Liver (tissue), 8 donors: ENCODE measurements at regions not wholly inside any gene's neighbourhood (a gene's known extent, or its start where the extent isn't known, plus 50 kb on each side); places are given as distances from the start of the nearest gene placed in this dataset.
"Not testable (repeated sequence)": the region's sequence is repeated elsewhere in the genome, so short reads cannot be mapped to it uniquely, and the experiment has no call there.

Experiments used
- DNase-seq: peaks from one replicate; pipeline ENCODE4 v3.0.0-alpha.2; 2017; ENCODE audit warnings: low spot score
- H3K27ac ChIP-seq, 2 donors: one replicate each; pipeline ENCODE4 v1.7.0; 2013; ENCODE audit warnings: inconsistent platforms in 2 of 2, low read length in 2 of 2, control low read depth in 1 of 2, low read depth in 1 of 2, mild to moderate bottlenecking in 1 of 2
- H3K27me3 ChIP-seq, 4 donors: one replicate each; pipeline versions ENCODE4 v1.6.1 to v1.7.0; 2013; ENCODE audit warnings: low read length in 3 of 4, inconsistent platforms in 1 of 4, mild to moderate bottlenecking in 1 of 4, moderate library complexity in 1 of 4; ENCODE audit not compliant: control insufficient read depth in 4 of 4, insufficient read depth in 4 of 4
- H3K36me3 ChIP-seq, 4 donors: one replicate each; pipeline versions ENCODE4 v1.6.1 to v1.7.0; 2013; ENCODE audit warnings: low read length in 3 of 4, mild to moderate bottlenecking in 3 of 4, low read depth in 1 of 4, moderate library complexity in 1 of 4; ENCODE audit not compliant: control insufficient read depth in 4 of 4, insufficient read depth in 3 of 4
- H3K4me1 ChIP-seq, 4 donors: one replicate each; pipeline versions ENCODE4 v1.6.1 to v1.7.0; 2013; ENCODE audit warnings: low read length in 3 of 4, mild to moderate bottlenecking in 3 of 4, moderate library complexity in 1 of 4; ENCODE audit not compliant: control insufficient read depth in 4 of 4, insufficient read depth in 4 of 4
- H3K4me3 ChIP-seq, 3 donors: one replicate each; pipeline versions ENCODE4 v1.6.1 to v1.7.0; 2013; ENCODE audit warnings: low read length in 3 of 3, control low read depth in 1 of 3, low read depth in 1 of 3, mild to moderate bottlenecking in 1 of 3
- H3K9ac ChIP-seq, 2 donors: one replicate each; pipeline ENCODE4 v1.7.0; 2013; ENCODE audit warnings: low read length in 2 of 2, mild to moderate bottlenecking in 2 of 2, moderate library complexity in 2 of 2, control low read depth in 1 of 2, low read depth in 1 of 2
- H3K9me3 ChIP-seq, 4 donors: one replicate each; pipeline versions ENCODE4 v1.6.1 to v1.7.0; 2013; ENCODE audit warnings: low read length in 3 of 4; ENCODE audit not compliant: control insufficient read depth in 4 of 4
- EGR1 ChIP-seq, 2 donors: IDR thresholded peaks; 2 replicates each; pipeline ENCODE4 v1.6.1; 2016 to 2018; ENCODE audit warnings: antibody characterized with exemption in 2 of 2, low read depth in 2 of 2
- FOXA1 ChIP-seq: IDR thresholded peaks from 2 replicates; pipeline ENCODE4 v1.6.1; 2016; ENCODE audit warnings: antibody characterized with exemption
- FOXA2 ChIP-seq: IDR thresholded peaks from 2 replicates; pipeline ENCODE4 v1.6.1; 2016; ENCODE audit warnings: antibody characterized with exemption
- GABPA ChIP-seq, 2 donors: IDR thresholded peaks in 1 of 2; conservative IDR thresholded peaks in 1 of 2; 2 replicates each; pipeline ENCODE4 v1.6.1; 2016; ENCODE audit warnings: antibody characterized with exemption in 2 of 2, mild to moderate bottlenecking in 1 of 2, moderate library complexity in 1 of 2
- HNF4G ChIP-seq: IDR thresholded peaks from 2 replicates; pipeline ENCODE4 v1.6.1; 2016; ENCODE audit warnings: antibody characterized with exemption
- JUND ChIP-seq, 2 donors: IDR thresholded peaks; 2 replicates each; pipeline ENCODE4 v1.6.1; 2016; ENCODE audit warnings: antibody characterized with exemption in 2 of 2
- MAX ChIP-seq: IDR thresholded peaks from 2 replicates; pipeline ENCODE4 v1.6.1; 2016; ENCODE audit warnings: antibody characterized with exemption
- NR2F2 ChIP-seq: IDR thresholded peaks from 2 replicates; pipeline ENCODE4 v1.6.1; 2016; ENCODE audit warnings: antibody characterized with exemption
- RAD21 ChIP-seq, 2 donors: IDR thresholded peaks; 2 replicates each; pipeline ENCODE4 v1.6.1; 2016; ENCODE audit warnings: antibody characterized with exemption in 2 of 2, mild to moderate bottlenecking in 2 of 2
- REST ChIP-seq: IDR thresholded peaks from 2 replicates; pipeline ENCODE4 v1.6.1; 2016; ENCODE audit warnings: antibody characterized with exemption, mild to moderate bottlenecking
- RXRA ChIP-seq, 2 donors: IDR thresholded peaks; 2 replicates each; pipeline ENCODE4 v1.6.1; 2017 to 2018; ENCODE audit warnings: antibody characterized with exemption in 2 of 2, mild to moderate bottlenecking in 1 of 2
- SP1 ChIP-seq: IDR thresholded peaks from 2 replicates; pipeline ENCODE4 v1.6.1; 2018; ENCODE audit warnings: antibody characterized with exemption, mild to moderate bottlenecking
- TAF1 ChIP-seq: conservative IDR thresholded peaks from 2 replicates; pipeline ENCODE4 v1.6.1; 2016; ENCODE audit warnings: antibody characterized with exemption, mild to moderate bottlenecking
- YY1 ChIP-seq: IDR thresholded peaks from 2 replicates; pipeline ENCODE4 v1.6.1; 2016; ENCODE audit warnings: antibody characterized with exemption, mild to moderate bottlenecking
- WGBS: extraction: QIAGEN DNeasy Blood & Tissue Kit; methylation state at CpG from one replicate; pipeline ENCODE4 v1.1.7; 2013; 5-methylcytosine and 5-hydroxymethylcytosine counted together
- TF ChIP-seq, protein P1 (sequence below): IDR thresholded peaks from 2 replicates; pipeline ENCODE4 v1.6.1; 2016; ENCODE audit warnings: antibody characterized with exemption
- TF ChIP-seq, protein P2 (sequence below): fragments of 150-350 bp; IDR thresholded peaks from 2 replicates; pipeline ENCODE4 v1.5.1; 2017; ENCODE audit warnings: improper control_type of control experiment, low read depth, low read length; ENCODE audit not compliant: missing input control
- TF ChIP-seq, protein P3 (sequence below): IDR thresholded peaks from 2 replicates; pipeline ENCODE4 v1.6.1; 2016; ENCODE audit warnings: antibody characterized with exemption
- donor health status: healthy.
- donor health status: healthy.
- donor health status: healthy.
- donor health status: healthy.
- donor health status: healthy.

GRCh38 chr5:120124961-120125360, 339.1 kb upstream of the PRR16 start:
- TF ChIP-seq YY1 (no peak), JUND (IDR thresholded peaks at IDR 0.05) (no peak), HNF4G (no peak), EGR1 (IDR thresholded peaks at IDR 0.05; ENCODE audit: low read depth in 2 of 2) (no peak), REST (no peak), RXRA (IDR thresholded peaks at IDR 0.05) (no peak), FOXA1 (no peak), NR2F2 (no peak), FOXA2 (no peak), TAF1 (no peak), RAD21 (IDR thresholded peaks at IDR 0.05) (no peak), MAX (no peak), SP1 (no peak), GABPA (IDR thresholded peaks at IDR 0.05 in 1 of 2, conservative IDR thresholded peaks at IDR 0.05 in 1 of 2) (no peak)
- TF ChIP-seq, protein P1, sequence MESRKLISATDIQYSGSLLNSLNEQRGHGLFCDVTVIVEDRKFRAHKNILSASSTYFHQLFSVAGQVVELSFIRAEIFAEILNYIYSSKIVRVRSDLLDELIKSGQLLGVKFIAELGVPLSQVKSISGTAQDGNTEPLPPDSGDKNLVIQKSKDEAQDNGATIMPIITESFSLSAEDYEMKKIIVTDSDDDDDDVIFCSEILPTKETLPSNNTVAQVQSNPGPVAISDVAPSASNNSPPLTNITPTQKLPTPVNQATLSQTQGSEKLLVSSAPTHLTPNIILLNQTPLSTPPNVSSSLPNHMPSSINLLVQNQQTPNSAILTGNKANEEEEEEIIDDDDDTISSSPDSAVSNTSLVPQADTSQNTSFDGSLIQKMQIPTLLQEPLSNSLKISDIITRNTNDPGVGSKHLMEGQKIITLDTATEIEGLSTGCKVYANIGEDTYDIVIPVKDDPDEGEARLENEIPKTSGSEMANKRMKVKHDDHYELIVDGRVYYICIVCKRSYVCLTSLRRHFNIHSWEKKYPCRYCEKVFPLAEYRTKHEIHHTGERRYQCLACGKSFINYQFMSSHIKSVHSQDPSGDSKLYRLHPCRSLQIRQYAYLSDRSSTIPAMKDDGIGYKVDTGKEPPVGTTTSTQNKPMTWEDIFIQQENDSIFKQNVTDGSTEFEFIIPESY = no peak
- 56% methylated on average over 2 of the region's 2 CpGs for whole genome bisulfite sequencing
- DNase-seq = no peak
- Histone ChIP-seq H3K4me1 (no peaks in the 10 kb centered on the region), H3K27ac (no peak overlapping the region), H3K27me3 (no peaks in the 10 kb centered on the region), H3K4me3 (no peak overlapping the region), H3K9ac (no peak overlapping the region), H3K9me3 (no peaks in the 10 kb centered on the region), H3K36me3 (no peaks in the 10 kb centered on the region)

- 78% methylated on average over 7 of the region's 7 CpGs for WGBS
- H3K4me3 ChIP-seq = not testable (repeated sequence)
Measured at GRCh38 chr5:120132347-120132746, 331.8 kb upstream of the PRR16 start.

DNA sequence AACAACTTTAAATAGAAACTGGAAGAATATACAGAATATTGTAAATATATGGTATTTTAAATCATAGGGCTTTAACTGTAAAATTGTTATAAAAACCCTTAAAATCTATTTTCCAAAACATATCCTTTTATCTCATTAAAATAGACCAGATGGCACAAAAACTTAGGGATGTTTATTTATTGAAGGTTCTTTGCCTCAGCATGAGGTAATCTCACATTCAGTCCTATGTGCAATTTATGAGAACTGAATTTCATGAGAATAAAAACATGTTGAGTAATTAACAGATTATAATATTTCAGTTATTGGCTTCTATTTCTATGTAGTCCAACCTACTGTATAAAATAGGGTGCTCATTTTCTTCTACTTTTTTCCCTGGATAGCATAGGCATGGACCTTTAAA, 329.2 kb upstream of the PRR16 start:
- H3K27ac ChIP-seq = no peak overlapping the region
- H3K4me1 ChIP-seq = peaks cover 0 to 6% (median under 1%) of the 10 kb centered on the region in 4 donors
- no peaks in the 10 kb centered on the region for H3K27me3 ChIP-seq
- no peak for DNase-seq
- H3K9me3 ChIP-seq = no peaks in the 10 kb centered on the region
- no peaks in the 10 kb centered on the region for H3K36me3 ChIP-seq
- no peak overlapping the region for H3K9ac ChIP-seq
- H3K4me3 ChIP-seq = no peak overlapping the region
- no peak for TF ChIP-seq GABPA (IDR thresholded peaks at IDR 0.05 in 1 of 2, conservative IDR thresholded peaks at IDR 0.05 in 1 of 2)
- TF ChIP-seq, protein P2, sequence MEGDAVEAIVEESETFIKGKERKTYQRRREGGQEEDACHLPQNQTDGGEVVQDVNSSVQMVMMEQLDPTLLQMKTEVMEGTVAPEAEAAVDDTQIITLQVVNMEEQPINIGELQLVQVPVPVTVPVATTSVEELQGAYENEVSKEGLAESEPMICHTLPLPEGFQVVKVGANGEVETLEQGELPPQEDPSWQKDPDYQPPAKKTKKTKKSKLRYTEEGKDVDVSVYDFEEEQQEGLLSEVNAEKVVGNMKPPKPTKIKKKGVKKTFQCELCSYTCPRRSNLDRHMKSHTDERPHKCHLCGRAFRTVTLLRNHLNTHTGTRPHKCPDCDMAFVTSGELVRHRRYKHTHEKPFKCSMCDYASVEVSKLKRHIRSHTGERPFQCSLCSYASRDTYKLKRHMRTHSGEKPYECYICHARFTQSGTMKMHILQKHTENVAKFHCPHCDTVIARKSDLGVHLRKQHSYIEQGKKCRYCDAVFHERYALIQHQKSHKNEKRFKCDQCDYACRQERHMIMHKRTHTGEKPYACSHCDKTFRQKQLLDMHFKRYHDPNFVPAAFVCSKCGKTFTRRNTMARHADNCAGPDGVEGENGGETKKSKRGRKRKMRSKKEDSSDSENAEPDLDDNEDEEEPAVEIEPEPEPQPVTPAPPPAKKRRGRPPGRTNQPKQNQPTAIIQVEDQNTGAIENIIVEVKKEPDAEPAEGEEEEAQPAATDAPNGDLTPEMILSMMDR = no peak
- no peak for TF ChIP-seq NR2F2
- TF ChIP-seq YY1 = no peak
- TF ChIP-seq FOXA1 = no peak
- TF ChIP-seq EGR1 (IDR thresholded peaks at IDR 0.05; ENCODE audit: low read depth in 2 of 2) = no peak
- no peak for TF ChIP-seq MAX
- TF ChIP-seq RAD21 (IDR thresholded peaks at IDR 0.05) = no peak
- no peak for TF ChIP-seq RXRA (IDR thresholded peaks at IDR 0.05)
- TF ChIP-seq, protein P3, sequence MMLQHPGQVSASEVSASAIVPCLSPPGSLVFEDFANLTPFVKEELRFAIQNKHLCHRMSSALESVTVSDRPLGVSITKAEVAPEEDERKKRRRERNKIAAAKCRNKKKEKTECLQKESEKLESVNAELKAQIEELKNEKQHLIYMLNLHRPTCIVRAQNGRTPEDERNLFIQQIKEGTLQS = no peak
- TF ChIP-seq FOXA2 = no peak

More at GRCh38 chr5:120132347-120132746, 331.8 kb upstream of the PRR16 start:
- H3K36me3 ChIP-seq, H3K27ac ChIP-seq, H3K9me3 ChIP-seq, H3K9ac ChIP-seq, H3K4me1 ChIP-seq, DNase-seq, H3K27me3 ChIP-seq: not testable (repeated sequence)
